ENCODE measurements at regions not wholly inside any gene's neighbourhood (a gene's known extent, or its start where the extent isn't known, plus 50 kb on each side); places are given as distances from the start of the nearest gene placed in this dataset.

GRCh38 chr17:33990943-33991706 lies 264.0 kb upstream of the CCL2 start:
- TF ChIP-seq CTCF (IDR thresholded peaks at IDR 0.05) (no peak), POLR2A (IDR thresholded peaks at IDR 0.05) (no peak)
